ENCODE measurements at regions not wholly inside any gene's neighbourhood (a gene's known extent, or its start where the extent isn't known, plus 50 kb on each side); places are given as distances from the start of the nearest gene placed in this dataset.

- in situ Hi-C loops (cut with MboI), result no loop called here
- H3K4me2 ChIP-seq (ENCODE audit: insufficient read depth, low read length), result no peak overlapping the region
- H3K9me1 ChIP-seq (ENCODE audit: control insufficient read depth, insufficient read depth, low read length), result no peaks in the 10 kb centered on the region
- H3K79me2 ChIP-seq (ENCODE audit: control insufficient read depth, insufficient read depth, low read length), result no peaks in the 10 kb centered on the region
- no peaks in the 10 kb centered on the region for H3K9me3 ChIP-seq (replicated peaks; ENCODE audit: control insufficient read depth, insufficient read depth, low read depth, low read length)
- H3K36me3 ChIP-seq (ENCODE audit: control insufficient read depth, insufficient read depth, low read length), result no peaks in the 10 kb centered on the region
- H4K20me1 ChIP-seq (replicated peaks; ENCODE audit: control insufficient read depth, insufficient read depth, low read length), result no peaks in the 10 kb centered on the region
- FAIRE-seq, result no peak
- 0% methylated on average over 1 of the region's 1 CpG for WGBS (ENCODE audit: insufficient coverage, low coverage, missing lambda C conversion rate)
- ChIA-PET POLR2A (no interaction called here), CTCF (ENCODE audit: low intra/inter-chr PET ratio) (no interaction called here)
- no peak for DNase-seq (ENCODE audit: extremely low read depth in 1 of 4, low spot score in 3 of 4)
- no peak overlapping the region for H2AFZ ChIP-seq (ENCODE audit: low read depth, low read length)
- no peak overlapping the region for H3K9ac ChIP-seq (ENCODE audit: insufficient read depth in 1 of 2, low read depth in 2 of 2, low read length in 2 of 2)
- no peak overlapping the region for H3K4me3 ChIP-seq
- intact Hi-C loops (cut with micrococcal nuclease), result no loop called here
- TF ChIP-seq WHSC1 (IDR thresholded peaks at IDR 0.05; ENCODE audit: low read length) (no peak), TAL1 (IDR thresholded peaks at IDR 0.05) (no peak), ZNF277 (CRISPR knock-in tag; IDR thresholded peaks at IDR 0.05; ENCODE audit: borderline replicate concordance) (no peak), BCLAF1 (IDR thresholded peaks at IDR 0.05; ENCODE audit: borderline replicate concordance in 1 of 2, control insufficient read depth in 1 of 2, low read depth in 2 of 2, low read length in 1 of 2) (no peak), MYC (IDR thresholded peaks at IDR 0.05; ENCODE audit: low read depth, low read length) (no peak), MYC (CRISPR knock-in tag; IDR thresholded peaks at IDR 0.05; ENCODE audit: borderline replicate concordance, low read depth) (no peak), ETS2 (tag; IDR thresholded peaks at IDR 0.05; ENCODE audit: borderline replicate concordance, poor library complexity, severe bottlenecking) (no peak), PHB (CRISPR knock-in tag; IDR thresholded peaks at IDR 0.05) (no peak), RNF2 (IDR thresholded peaks at IDR 0.05) (no peak), ZNF347 (CRISPR knock-in tag; IDR thresholded peaks at IDR 0.05; ENCODE audit: low read depth) (no peak), PHB2 (IDR thresholded peaks at IDR 0.05; ENCODE audit: low read depth) (no peak), SREBF1 (IDR thresholded peaks at IDR 0.05; ENCODE audit: borderline replicate concordance, low read depth, low read length) (no peak), ZNF668 (CRISPR knock-in tag; IDR thresholded peaks at IDR 0.05) (no peak), KAT8 (IDR thresholded peaks at IDR 0.05; ENCODE audit: low read depth) (no peak), ZNF740 (CRISPR knock-in tag; IDR thresholded peaks at IDR 0.05) (no peak), ZNF740 (tag; IDR thresholded peaks at IDR 0.05) (no peak)
- no peaks in the 10 kb centered on the region for H3K27me3 ChIP-seq (ENCODE audit: control insufficient read depth in 2 of 2, insufficient read depth in 2 of 2, low read length in 2 of 2)
- H3K27ac ChIP-seq (ENCODE audit: extremely low read depth, low read depth, low read length), result no peak overlapping the region
- ATAC-seq, result no peak
- H3K4me1 ChIP-seq (replicated peaks in 1 of 2; ENCODE audit: control insufficient read depth in 2 of 2, insufficient read depth in 2 of 2, low read length in 2 of 2), result no peaks in the 10 kb centered on the region
- BruUV-seq (replicated peaks), result no TSS peak
Observed at GRCh38 chr18:54521846-54522245, 69.2 kb upstream of the DYNAP start.
